NCI-H1417 (cell line): ENCODE measurements at regions not wholly inside any gene's neighbourhood (a gene's known extent, or its start where the extent isn't known, plus 50 kb on each side); places are given as distances from the start of the nearest gene placed in this dataset.
"Not testable (repeated sequence)": the region's sequence is repeated elsewhere in the genome, so short reads cannot be mapped to it uniquely, and the experiment has no call there.

Source experiments
- DNase-seq, 3 experiments: peaks; one replicate each; lab custom pipeline; 2025; lab: John Stamatoyannopoulos, UW

GRCh38 chr14:88064841-88065240, 59.9 kb downstream of the GPR65 start:
- no peak for DNase-seq

GRCh38 chr14:88069677-88070076, 64.7 kb downstream of the GPR65 start:
- DNase-seq = no peak

- DNase-seq = no peak
These were observed 70.5 kb downstream of the GPR65 start for GRCh38 chr14:88075269-88075981.

DNA sequence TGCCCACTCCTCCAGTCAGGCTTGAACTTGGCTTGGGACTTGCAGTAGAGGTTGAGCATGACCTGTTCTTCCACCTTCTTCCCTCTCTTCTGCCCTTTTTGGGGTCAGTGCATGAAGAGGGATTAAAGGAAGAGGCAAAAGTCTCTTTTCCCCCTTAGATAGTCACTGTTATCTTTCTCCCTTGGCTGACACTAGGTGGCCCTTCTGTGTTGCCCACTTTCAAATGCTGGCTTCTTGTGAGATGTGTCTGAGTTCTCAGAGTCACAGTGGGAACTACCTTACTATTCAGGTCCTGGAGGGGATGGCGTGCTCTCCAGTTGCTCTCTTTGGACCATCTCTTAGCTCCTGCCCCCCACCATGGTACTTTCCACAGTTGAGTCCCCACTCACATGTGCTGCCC, 73.6 kb downstream of the GPR65 start:
- DNase-seq = no peak

DNA sequence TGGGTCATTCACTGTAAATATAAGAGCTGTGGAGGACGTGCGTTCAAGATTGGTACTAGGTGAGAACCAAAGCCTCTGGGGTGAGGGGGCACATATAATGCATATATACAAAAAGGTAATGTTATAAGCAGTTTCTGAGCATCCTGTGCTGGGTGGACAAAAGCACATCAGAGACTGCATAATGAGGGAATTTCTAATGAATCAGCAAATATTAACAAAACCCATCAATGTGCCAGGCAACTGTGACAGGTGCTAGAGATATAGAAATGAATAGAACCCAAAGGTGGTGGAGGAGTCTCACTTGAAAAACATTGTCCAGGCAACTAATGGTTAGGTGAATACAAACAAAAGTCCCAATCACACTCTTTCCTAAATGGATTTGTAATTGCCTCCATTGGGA, 74.7 kb downstream of the GPR65 start:
- DNase-seq = peak in 2 of 3 experiments; percentile 71 to 95

- DNase-seq = no peak
These were observed 80.8 kb downstream of the GPR65 start for GRCh38 chr14:88085736-88086135.

- no peak for DNase-seq
These were observed 84.5 kb downstream of the GPR65 start for GRCh38 chr14:88089445-88089844.

DNA sequence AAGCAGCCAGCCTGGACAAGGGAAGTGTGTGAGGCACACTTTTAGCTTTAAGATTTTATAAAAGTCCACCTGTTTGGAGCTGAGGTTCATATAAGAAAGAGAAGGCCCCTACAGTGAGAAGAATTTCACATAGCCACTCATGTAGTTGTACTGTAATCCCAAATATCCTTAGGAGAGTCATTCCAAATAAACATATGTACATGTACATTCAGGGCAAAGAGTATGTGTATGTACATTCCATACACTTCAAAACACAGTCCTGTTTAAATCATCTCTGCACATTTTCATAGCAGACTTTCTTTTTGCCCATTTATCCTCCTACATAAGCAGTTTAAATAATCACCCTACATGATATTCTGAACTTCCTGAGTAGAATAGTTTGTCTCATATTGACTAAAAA, 87.6 kb downstream of the GPR65 start:
- no peak for DNase-seq

- DNase-seq = no peak
These were observed 90.9 kb downstream of the GPR65 start for GRCh38 chr14:88095791-88096190.

- peak in 1 of 3 experiments; percentile 63 for DNase-seq
These were observed 93.2 kb downstream of the GPR65 start for GRCh38 chr14:88098163-88098562.

GRCh38 chr14:88104710-88105109, 99.8 kb downstream of the GPR65 start:
- no peak for DNase-seq

DNA sequence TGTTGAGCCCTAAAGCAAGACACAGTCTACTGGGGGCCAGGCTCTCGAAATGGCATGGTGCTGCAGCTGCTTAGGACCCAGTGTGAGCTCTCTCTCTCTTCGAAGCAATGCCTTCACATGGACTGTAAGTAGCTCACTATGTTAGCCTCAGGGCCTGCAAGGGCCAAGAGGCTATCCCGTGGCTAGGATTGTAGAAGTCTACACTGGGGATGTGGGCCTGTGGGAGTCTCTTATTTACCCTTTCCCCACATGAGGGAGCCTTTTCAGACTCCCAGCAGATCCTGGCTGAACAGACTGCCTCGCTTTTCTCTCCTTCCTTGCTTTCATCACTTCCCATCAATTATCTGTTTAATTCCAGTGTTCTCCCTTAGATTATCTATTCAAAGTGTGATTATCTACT, 101.4 kb downstream of the GPR65 start:
- no peak for DNase-seq

GRCh38 chr14:88127669-88128068, 122.7 kb downstream of the GPR65 start:
- DNase-seq = not testable (repeated sequence)

GRCh38 chr14:88128816-88129215, 123.9 kb downstream of the GPR65 start:
- no peak for DNase-seq

DNA sequence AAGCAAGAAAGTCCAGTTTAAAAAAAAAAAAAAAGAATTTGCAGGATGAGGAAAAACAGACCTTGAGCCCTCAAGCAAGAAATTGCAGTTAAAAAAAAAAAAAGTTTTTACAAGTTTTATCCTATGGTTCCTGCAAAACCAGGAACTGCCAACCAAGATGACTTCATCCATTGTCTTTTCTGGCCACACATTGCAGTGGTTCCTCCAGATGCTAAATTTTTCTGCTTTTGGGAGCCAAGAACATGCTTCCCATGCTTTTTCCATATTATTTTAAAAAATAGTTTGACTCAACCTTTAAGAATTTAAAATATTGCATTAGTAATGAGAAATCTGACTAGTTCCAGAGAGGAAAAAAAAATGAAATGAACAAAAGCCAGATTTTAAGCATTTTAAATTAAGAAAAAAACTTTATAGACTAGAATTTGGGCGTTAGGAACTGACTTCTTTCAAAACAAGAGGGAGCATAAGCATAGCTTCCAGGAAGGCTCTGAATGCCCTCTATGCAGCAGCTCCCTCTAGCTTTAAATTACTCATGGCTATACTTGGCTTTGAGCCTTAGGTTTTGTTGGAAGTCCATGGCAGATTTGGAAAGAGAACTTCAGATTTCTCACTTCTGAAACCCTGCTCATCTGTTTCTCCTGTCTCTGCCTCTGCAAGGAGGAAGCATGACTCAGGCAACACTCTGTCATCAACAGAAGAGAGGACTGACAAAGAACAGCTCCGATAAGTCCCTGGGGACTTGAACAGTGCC, 124.5 kb downstream of the GPR65 start:
- no peak for DNase-seq

GRCh38 chr14:88130057-88130432, 125.1 kb downstream of the GPR65 start:
- no peak for DNase-seq
